Ascending aorta (tissue), 2 donors: ENCODE measurements at regions not wholly inside any gene's neighbourhood (a gene's known extent, or its start where the extent isn't known, plus 50 kb on each side); places are given as distances from the start of the nearest gene placed in this dataset.

Experiments used
- DNase-seq, 2 donors: peaks; one replicate each; pipeline ENCODE4 v3.0.0-alpha.2; 2019; ENCODE audit warnings: low spot score in 2 of 2
- H3K27ac ChIP-seq, 2 donors: fragments of 200-600 bp; sonication (generic); one replicate each; pipeline ENCODE4 v1.5.1; 2016 to 2017; ENCODE audit warnings: mild to moderate bottlenecking in 1 of 2
- H3K27me3 ChIP-seq: fragments of 200-600 bp; sonication (generic); one replicate; pipeline ENCODE4 v1.5.1; 2017
- H3K36me3 ChIP-seq, 2 donors: fragments of 200-600 bp; sonication (generic); one replicate each; pipeline ENCODE4 v1.5.1; 2016
- H3K4me1 ChIP-seq, 2 donors: fragments of 200-600 bp; sonication (generic); one replicate each; pipeline ENCODE4 v1.5.1; 2016 to 2017; ENCODE audit warnings: mild to moderate bottlenecking in 1 of 2
- H3K4me3 ChIP-seq, 2 donors: fragments of 200-600 bp; sonication (generic); one replicate each; pipeline ENCODE4 v1.5.1; 2016 to 2017; ENCODE audit warnings: mild to moderate bottlenecking in 1 of 2
- H3K9me3 ChIP-seq, 2 donors: fragments of 200-600 bp; sonication (generic); one replicate each; pipeline ENCODE4 v1.5.1; 2016
- CTCF ChIP-seq, 3 experiments: fragments of 200-600 bp in 2 of 3; fragments of 450-650 bp in 1 of 3; sonication (generic) in 2 of 3; IDR thresholded peaks; one replicate each; pipeline ENCODE4 v1.5.1; 2016 to 2019; ENCODE audit warnings: antibody characterized with exemption in 3 of 3, mild to moderate bottlenecking in 1 of 3, moderate library complexity in 1 of 3
- intact Hi-C: fragments of 100-400 bp; cut with DNase I; formaldehyde crosslinking; loops from one replicate; pipeline ENCODE4 v1.15.1; 2023

GRCh38 chr2:16192416-16193216, 252.3 kb downstream of the MYCN start:
- H3K27ac ChIP-seq, result no peak overlapping the region
- no peak for TF ChIP-seq CTCF (IDR thresholded peaks at IDR 0.05)
- no peaks in the 10 kb centered on the region for H3K36me3 ChIP-seq
- H3K4me3 ChIP-seq, result no peak overlapping the region
- DNase-seq, result no peak
- no peaks in the 10 kb centered on the region for H3K27me3 ChIP-seq
- H3K9me3 ChIP-seq, result no peaks in the 10 kb centered on the region
- intact Hi-C loops, result no loop called here
- H3K4me1 ChIP-seq, result no peaks in the 10 kb centered on the region

GRCh38 chr2:16191431-16192200, 251.3 kb downstream of the MYCN start:
- H3K27me3 ChIP-seq, result no peaks in the 10 kb centered on the region
- intact Hi-C loops, result no loop called here
- no peaks in the 10 kb centered on the region for H3K9me3 ChIP-seq
- no peaks in the 10 kb centered on the region for H3K36me3 ChIP-seq
- no peak overlapping the region for H3K4me3 ChIP-seq
- no peak overlapping the region for H3K27ac ChIP-seq
- no peaks in the 10 kb centered on the region for H3K4me1 ChIP-seq
- no peak for TF ChIP-seq CTCF (IDR thresholded peaks at IDR 0.05)
- no peak for DNase-seq

- intact Hi-C loops, result no loop called here
- H3K36me3 ChIP-seq, result no peaks in the 10 kb centered on the region
- H3K27ac ChIP-seq, result no peak overlapping the region
- H3K9me3 ChIP-seq, result no peaks in the 10 kb centered on the region
- H3K4me3 ChIP-seq, result no peak overlapping the region
- no peaks in the 10 kb centered on the region for H3K27me3 ChIP-seq
- no peak for TF ChIP-seq CTCF (IDR thresholded peaks at IDR 0.05)
- H3K4me1 ChIP-seq, result no peaks in the 10 kb centered on the region
- DNase-seq, result no peak
Observed at GRCh38 chr2:16190446-16191270, 250.3 kb downstream of the MYCN start.

GRCh38 chr2:16189836-16190160, 249.4 kb downstream of the MYCN start:
- H3K27ac ChIP-seq, result no peak overlapping the region
- H3K4me1 ChIP-seq, result no peaks in the 10 kb centered on the region
- no peak overlapping the region for H3K4me3 ChIP-seq
- H3K36me3 ChIP-seq, result no peaks in the 10 kb centered on the region
- intact Hi-C loops, result no loop called here
- H3K9me3 ChIP-seq, result no peaks in the 10 kb centered on the region
- H3K27me3 ChIP-seq, result no peaks in the 10 kb centered on the region
- no peak for DNase-seq
- no peak for TF ChIP-seq CTCF (IDR thresholded peaks at IDR 0.05)

- H3K4me1 ChIP-seq, result no peaks in the 10 kb centered on the region
- H3K27ac ChIP-seq, result no peak overlapping the region
- intact Hi-C loops, result no loop called here
- no peaks in the 10 kb centered on the region for H3K36me3 ChIP-seq
- no peak overlapping the region for H3K4me3 ChIP-seq
- no peaks in the 10 kb centered on the region for H3K27me3 ChIP-seq
- H3K9me3 ChIP-seq, result no peaks in the 10 kb centered on the region
- DNase-seq, result no peak
- TF ChIP-seq CTCF (IDR thresholded peaks at IDR 0.05), result no peak
Observed at GRCh38 chr2:16189029-16189835, 248.9 kb downstream of the MYCN start.
